SK-N-MC (cell line): ENCODE measurements at regions not wholly inside any gene's neighbourhood (a gene's known extent, or its start where the extent isn't known, plus 50 kb on each side); places are given as distances from the start of the nearest gene placed in this dataset.

Experiments
- DNase-seq: peaks from one replicate; pipeline ENCODE4 v3.0.0-alpha.2; 2011; ENCODE audit warnings: low read depth, low spot score
- H3K27ac ChIP-seq: fragments of 200-600 bp; sonication (generic); 2 replicates; pipeline ENCODE4 v1.5.1; 2016; ENCODE audit warnings: mixed run types
- H3K36me3 ChIP-seq: fragments of 200-600 bp; sonication (generic); 2 replicates; pipeline ENCODE4 v1.6.1; 2017; ENCODE audit warnings: antibody characterized with exemption, low read length, mixed read lengths; ENCODE audit not compliant: insufficient read depth
- H3K4me3 ChIP-seq: fragments of 200-600 bp; sonication (generic); 2 replicates; pipeline ENCODE4 v1.5.1; 2016
- H3K9ac ChIP-seq: fragments of 200-600 bp; sonication (generic); 2 replicates; pipeline ENCODE4 v1.8.0; 2017; ENCODE audit warnings: mixed run types, mixed read lengths; ENCODE audit not compliant: insufficient read length
- H3K9me3 ChIP-seq: fragments of 200-600 bp; sonication (generic); 2 replicates; pipeline ENCODE4 v1.6.1; 2017; ENCODE audit warnings: low read depth, mild to moderate bottlenecking, antibody characterized with exemption, low read length, moderate library complexity, mixed read lengths
- EZH2 ChIP-seq: fragments of 200-600 bp; sonication (generic); IDR thresholded peaks from one replicate; pipeline ENCODE4 v1.6.1; 2017; ENCODE audit warnings: antibody characterized with exemption
- FOXP2 ChIP-seq: optimal IDR thresholded peaks from 2 replicates; pipeline ENCODE3; 2011; ENCODE audit warnings: mild to moderate bottlenecking, moderate library complexity; ENCODE audit not compliant: insufficient read depth; ENCODE audit errors: extremely low read length, control extremely low read depth
- POLR2AphosphoS5 ChIP-seq: IDR thresholded peaks from 2 replicates; pipeline ENCODE4 v1.6.1; 2012; ENCODE audit warnings: mild to moderate bottlenecking, low read depth, low read length, borderline replicate concordance

DNA sequence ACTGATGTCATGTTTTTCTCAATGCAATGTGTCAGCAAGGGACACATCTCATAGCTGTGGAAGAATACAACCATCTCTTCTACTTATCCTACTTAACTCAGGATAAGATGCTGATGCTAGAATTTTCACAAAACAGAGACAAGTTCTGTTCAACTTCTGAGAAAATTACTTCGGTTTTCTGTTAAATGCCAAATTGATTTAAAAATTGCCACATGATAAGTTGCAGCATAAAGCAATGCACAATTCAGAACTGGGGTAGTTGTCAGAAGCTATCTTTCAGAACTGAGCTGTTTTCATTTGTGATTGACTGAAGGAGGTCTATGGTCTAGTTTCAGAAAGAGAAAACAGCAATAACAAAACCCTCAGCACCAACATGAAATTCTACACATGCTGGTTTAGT is 954.8 kb upstream of the C9orf72 start:
- H3K9me3 ChIP-seq, result no peaks in the 10 kb centered on the region
- H3K9ac ChIP-seq, result no peak overlapping the region
- no peaks in the 10 kb centered on the region for H3K36me3 ChIP-seq
- H3K4me3 ChIP-seq, result no peak overlapping the region
- no peak overlapping the region for H3K27ac ChIP-seq
- TF ChIP-seq EZH2 (no peak), POLR2AphosphoS5 (no peak), FOXP2 (no peak)
- no peak for DNase-seq

DNA sequence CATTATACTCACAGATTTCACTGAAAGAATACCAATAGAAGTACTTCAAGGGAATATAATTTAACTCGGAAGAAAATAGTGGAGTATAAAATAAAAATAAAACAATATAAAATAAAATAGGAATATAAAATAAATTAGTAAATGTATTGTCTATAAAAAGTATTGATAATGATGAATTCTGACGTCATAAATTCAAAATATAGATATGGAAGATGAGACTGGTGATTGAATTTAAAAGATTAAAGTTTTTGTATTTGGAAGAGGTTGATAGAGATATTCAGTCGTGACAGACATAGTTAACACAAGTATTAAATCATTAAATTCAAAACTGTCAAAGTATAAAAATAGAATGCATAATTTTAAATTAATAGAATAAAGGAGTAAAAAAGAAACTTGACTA is 964.9 kb upstream of the C9orf72 start:
- Histone ChIP-seq H3K36me3 (no peaks in the 10 kb centered on the region), H3K9ac (no peak overlapping the region), H3K27ac (no peak overlapping the region), H3K9me3 (no peaks in the 10 kb centered on the region), H3K4me3 (no peak overlapping the region)
- no peak for TF ChIP-seq FOXP2
- TF ChIP-seq POLR2AphosphoS5, result no peak
- TF ChIP-seq EZH2, result no peak
- DNase-seq, result no peak

DNA sequence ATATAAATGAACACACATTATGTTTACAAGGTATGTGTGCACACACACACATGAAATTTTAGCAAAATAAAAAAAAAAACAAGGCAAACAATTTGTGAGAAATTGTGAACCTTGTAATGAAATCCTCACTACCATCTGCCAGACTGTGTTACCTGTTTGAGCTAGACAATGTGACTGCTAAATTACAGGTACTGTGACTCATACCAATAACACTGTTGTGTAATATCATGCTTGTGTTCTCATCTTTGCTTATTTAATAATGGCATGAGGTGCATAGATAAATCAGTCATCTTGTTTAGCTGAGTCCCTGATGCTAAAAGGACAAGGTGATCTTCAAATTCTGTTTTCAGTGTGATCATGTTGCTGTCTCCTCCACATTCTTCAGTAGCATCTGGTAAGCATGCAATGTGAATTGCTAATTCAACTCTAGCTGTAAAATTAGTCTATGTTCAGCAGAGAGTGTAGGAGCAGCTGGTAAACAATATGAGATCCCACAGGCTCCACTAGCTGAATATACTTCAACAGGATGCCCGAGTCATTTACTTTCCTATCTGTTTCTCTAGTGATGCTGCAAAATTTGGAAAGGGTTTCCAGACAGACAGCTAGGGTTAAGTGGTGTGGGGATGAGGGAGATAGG is 966.3 kb upstream of the C9orf72 start:
- Histone ChIP-seq H3K27ac (no peak overlapping the region), H3K36me3 (no peaks in the 10 kb centered on the region), H3K9me3 (no peaks in the 10 kb centered on the region), H3K4me3 (no peak overlapping the region), H3K9ac (no peak overlapping the region)
- no peak for DNase-seq
- TF ChIP-seq POLR2AphosphoS5 (no peak), EZH2 (no peak)

DNA sequence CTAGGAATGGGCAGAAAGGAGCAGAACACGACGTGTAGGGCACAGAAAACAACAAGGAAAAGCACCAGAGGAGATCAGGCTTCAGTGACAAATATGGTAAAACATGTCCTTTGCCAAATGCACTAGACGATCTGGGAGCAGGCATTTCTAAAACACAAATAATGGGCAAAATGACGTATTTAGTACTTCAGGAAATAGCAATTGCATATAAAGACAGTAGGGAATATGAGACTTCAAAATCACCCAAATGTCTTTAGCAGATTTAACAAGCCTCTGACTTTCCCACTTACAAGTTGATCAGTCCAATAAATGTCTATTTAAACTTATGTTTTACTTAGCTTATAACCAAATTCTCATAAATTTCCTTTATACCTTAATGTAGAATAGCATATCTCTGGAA is 969.6 kb upstream of the C9orf72 start:
- Histone ChIP-seq H3K4me3 (no peak overlapping the region), H3K27ac (no peak overlapping the region), H3K36me3 (no peaks in the 10 kb centered on the region), H3K9ac (no peak overlapping the region), H3K9me3 (no peaks in the 10 kb centered on the region)
- DNase-seq, result peak; percentile 44
- TF ChIP-seq FOXP2 (no peak), POLR2AphosphoS5 (peak; percentile 54; the same call in 1 of the 2 replicates)

DNA sequence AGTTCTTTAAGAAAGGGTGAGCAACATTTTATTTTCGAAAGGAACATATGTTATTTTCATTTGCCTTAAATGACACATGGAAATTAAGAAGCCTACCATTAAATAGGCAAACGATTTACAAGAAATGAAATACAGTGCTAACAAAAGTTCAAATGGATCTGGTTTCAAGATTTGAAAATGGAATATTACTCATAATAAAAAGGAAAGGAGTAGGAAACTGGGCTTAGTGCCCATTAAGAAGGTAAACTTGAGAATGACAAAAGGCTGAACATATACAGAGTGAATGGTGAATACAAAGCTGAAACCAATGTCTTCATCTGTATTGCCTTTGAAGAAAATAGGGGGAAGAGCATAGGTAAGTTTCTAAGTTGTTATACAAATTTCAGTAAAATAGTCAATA is 974.2 kb upstream of the C9orf72 start:
- H3K4me3 ChIP-seq, result no peak overlapping the region
- H3K36me3 ChIP-seq, result no peaks in the 10 kb centered on the region
- no peak overlapping the region for H3K27ac ChIP-seq
- TF ChIP-seq EZH2, result no peak
- TF ChIP-seq POLR2AphosphoS5, result no peak
- TF ChIP-seq FOXP2, result no peak
- no peak for DNase-seq
- H3K9ac ChIP-seq, result no peak overlapping the region
- H3K9me3 ChIP-seq, result no peaks in the 10 kb centered on the region; the same call in 1 of the 2 replicates

DNA sequence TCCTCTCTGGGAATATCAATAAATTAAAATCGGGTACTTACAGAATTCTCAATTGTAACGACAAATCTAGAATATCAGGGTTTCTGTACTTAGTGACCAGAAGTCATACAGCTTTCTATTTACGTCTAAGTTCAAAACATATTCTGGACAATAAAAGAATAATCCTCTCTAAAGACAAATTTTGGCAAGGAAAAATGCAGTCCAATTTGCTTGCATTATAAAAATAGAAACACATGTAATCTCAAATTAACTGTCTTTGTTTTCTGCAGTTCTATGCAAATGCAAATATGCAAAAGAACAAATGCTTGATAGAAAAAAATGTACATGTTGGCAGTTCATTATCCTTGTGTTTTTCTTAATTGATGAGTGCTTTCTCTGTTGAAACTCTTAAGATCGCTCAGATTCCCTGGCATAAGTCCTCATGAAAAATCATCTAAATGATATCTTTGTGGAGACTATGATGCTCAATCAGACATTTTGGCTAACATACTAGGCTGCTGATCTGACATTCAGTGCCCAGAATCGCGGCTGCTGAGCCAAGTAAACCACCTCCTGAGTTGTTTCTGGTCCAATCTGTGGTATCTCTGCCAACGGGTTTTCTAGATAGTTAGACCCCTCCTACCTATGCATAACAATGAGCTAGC is 990.1 kb upstream of the C9orf72 start:
- H3K4me3 ChIP-seq, result no peak overlapping the region
- H3K36me3 ChIP-seq, result no peaks in the 10 kb centered on the region
- TF ChIP-seq EZH2, result no peak
- TF ChIP-seq POLR2AphosphoS5, result no peak
- TF ChIP-seq FOXP2, result no peak
- no peak overlapping the region for H3K27ac ChIP-seq
- no peak overlapping the region for H3K9ac ChIP-seq
- no peak for DNase-seq
- H3K9me3 ChIP-seq, result no peaks in the 10 kb centered on the region

DNA sequence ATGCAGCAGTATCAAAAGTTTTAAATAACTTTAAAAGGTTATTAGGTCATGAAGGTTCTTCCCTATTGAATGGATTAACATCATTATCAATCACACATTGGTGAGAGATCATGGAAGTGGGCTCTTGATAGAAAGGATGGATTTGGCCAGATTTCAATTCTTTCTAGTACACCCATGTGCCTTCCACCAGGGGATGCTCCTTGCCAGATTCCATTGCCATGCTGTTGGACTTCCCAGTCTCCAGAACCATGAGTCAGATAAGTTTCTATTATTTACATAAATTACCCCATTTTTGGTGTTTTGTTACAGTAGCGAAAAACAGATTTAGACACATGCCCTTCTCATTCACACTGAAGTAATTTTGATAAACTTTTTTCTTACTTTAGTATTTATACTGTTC is 1010.6 kb upstream of the C9orf72 start:
- Histone ChIP-seq H3K27ac (no peak overlapping the region), H3K9ac (no peak overlapping the region), H3K36me3 (no peaks in the 10 kb centered on the region), H3K4me3 (no peak overlapping the region), H3K9me3 (no peaks in the 10 kb centered on the region)
- no peak for DNase-seq
- no peak for TF ChIP-seq FOXP2
- TF ChIP-seq POLR2AphosphoS5, result no peak
- TF ChIP-seq EZH2, result no peak

DNA sequence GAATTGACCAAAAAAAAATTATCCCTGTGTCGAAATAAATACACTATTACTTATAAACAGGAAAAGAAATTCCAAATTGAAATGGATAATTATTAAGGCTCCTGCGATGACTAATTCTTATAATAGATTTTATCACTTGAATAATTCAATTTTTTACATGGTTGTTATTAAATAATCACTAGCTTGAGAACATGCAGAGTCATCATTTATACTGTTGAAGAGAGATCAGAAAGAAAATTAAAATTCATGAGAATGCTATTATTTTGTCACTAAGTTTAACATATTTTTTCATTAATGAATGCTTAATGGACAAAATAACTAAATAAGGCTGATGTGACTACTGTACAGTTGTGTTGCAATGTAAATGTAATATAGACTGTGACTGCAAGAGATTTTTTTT is 1011.3 kb upstream of the C9orf72 start:
- Histone ChIP-seq H3K36me3 (no peaks in the 10 kb centered on the region), H3K9ac (no peak overlapping the region), H3K9me3 (no peaks in the 10 kb centered on the region), H3K4me3 (no peak overlapping the region), H3K27ac (no peak overlapping the region)
- TF ChIP-seq FOXP2, result no peak
- no peak for TF ChIP-seq POLR2AphosphoS5
- TF ChIP-seq EZH2, result no peak
- DNase-seq, result no peak

DNA sequence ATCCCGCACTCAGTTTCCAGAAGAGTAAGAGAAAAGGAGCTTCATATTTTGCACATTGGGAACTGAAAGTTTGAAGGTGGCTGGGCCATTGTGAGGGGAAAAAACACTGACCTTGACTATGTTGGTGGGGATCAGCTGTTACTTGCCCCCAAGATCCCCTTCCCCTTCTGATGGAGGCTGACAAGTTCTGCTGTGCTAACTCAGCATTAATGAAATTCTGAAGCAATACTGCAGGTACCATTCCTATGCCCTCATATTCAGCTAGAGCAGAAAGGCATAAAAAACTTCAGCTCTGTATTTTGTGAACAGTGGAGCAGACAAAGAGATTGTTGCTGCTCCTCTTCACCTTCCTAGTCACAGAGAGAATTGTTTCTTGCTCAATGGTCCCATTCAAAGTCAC is 1013.8 kb upstream of the C9orf72 start:
- no peak overlapping the region for H3K27ac ChIP-seq
- H3K9me3 ChIP-seq, result no peaks in the 10 kb centered on the region
- no peak overlapping the region for H3K9ac ChIP-seq
- TF ChIP-seq POLR2AphosphoS5 (no peak), FOXP2 (no peak), EZH2 (no peak)
- no peak overlapping the region for H3K4me3 ChIP-seq
- DNase-seq, result no peak
- H3K36me3 ChIP-seq, result no peaks in the 10 kb centered on the region
